Gastroesophageal sphincter (tissue), 3 donors: ENCODE measurements at regions not wholly inside any gene's neighbourhood (a gene's known extent, or its start where the extent isn't known, plus 50 kb on each side); places are given as distances from the start of the nearest gene placed in this dataset.

Experiments
- CTCF ChIP-seq, 4 experiments: fragments of 200-600 bp in 2 of 4; fragments of 450-650 bp in 2 of 4; sonication (generic) in 1 of 4; IDR thresholded peaks; one replicate each; pipeline ENCODE4 v1.5.1; 2017 to 2019; ENCODE audit warnings: antibody characterized with exemption in 4 of 4, mild to moderate bottlenecking in 2 of 4, moderate library complexity in 2 of 4
- POLR2A ChIP-seq, 2 donors: fragments of 450-650 bp; IDR thresholded peaks; one replicate each; pipeline ENCODE4 v1.6.1; 2017; ENCODE audit warnings: antibody characterized with exemption in 2 of 2, mild to moderate bottlenecking in 2 of 2, moderate library complexity in 1 of 2
- POLR2AphosphoS5 ChIP-seq: sonication (generic); formaldehyde crosslinking; IDR thresholded peaks from one replicate; pipeline ENCODE4 v1.6.1; 2017; ENCODE audit warnings: antibody characterized with exemption

DNA sequence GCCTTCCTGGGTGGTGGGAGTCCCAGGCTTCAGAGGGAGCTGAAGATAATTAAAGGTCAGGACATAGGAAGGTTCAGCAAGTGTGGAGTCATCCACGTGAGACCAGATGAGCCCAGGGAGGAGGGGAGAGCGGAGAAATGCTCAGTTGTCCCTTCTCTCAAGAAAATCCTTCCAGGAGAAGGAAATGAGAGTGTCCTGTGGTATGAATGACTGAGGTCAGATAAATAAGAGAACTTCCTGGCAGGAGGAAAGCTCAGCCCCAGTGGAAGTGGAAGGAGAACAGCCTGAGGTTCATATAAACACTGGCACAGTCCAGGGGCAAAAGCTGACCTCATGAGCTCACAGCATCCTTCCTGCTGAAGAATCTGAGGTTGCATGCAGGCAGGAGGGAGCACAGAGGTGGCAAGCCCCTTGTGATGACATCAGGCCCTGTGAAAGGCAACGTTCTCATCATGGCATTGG is 97.6 kb downstream of the NAV1 start:
- TF ChIP-seq CTCF (IDR thresholded peaks at IDR 0.05) (no peak), POLR2AphosphoS5 (no peak), POLR2A (IDR thresholded peaks at IDR 0.05) (no peak)
